K562 (cell line): ENCODE measurements at regions not wholly inside any gene's neighbourhood (a gene's known extent, or its start where the extent isn't known, plus 50 kb on each side); places are given as distances from the start of the nearest gene placed in this dataset.

Experiments used
- CREM ChIP-seq: IDR thresholded peaks from 2 replicates; pipeline ENCODE4 v1.6.1; 2014; ENCODE audit warnings: antibody characterized with exemption, low read depth
- FOS ChIP-seq: IDR thresholded peaks from 3 replicates; pipeline ENCODE4 v1.6.1; 2011; ENCODE audit not compliant: insufficient read length; ENCODE audit errors: extremely low read depth
- SMC3 ChIP-seq: conservative IDR thresholded peaks from 2 replicates; pipeline ENCODE4 v1.6.1; 2011; ENCODE audit warnings: low read depth, low read length, improper control_type of control experiment; ENCODE audit not compliant: insufficient read depth
- ZNF263 ChIP-seq: sonication (generic); formaldehyde crosslinking; IDR thresholded peaks from 2 replicates; pipeline ENCODE4 v1.8.0; 2022; ENCODE audit warnings: mild to moderate bottlenecking, missing genetic modification reagents, borderline replicate concordance
- ZNF436 ChIP-seq: fragments of 250-450, 450-650 bp; sonication (Bioruptor Pico); formaldehyde crosslinking; IDR thresholded peaks from 2 replicates; pipeline ENCODE4 v1.7.0; 2020; ENCODE audit warnings: mild to moderate bottlenecking

GRCh38 chr11:116513278-116513823 lies 259.4 kb downstream of the BUD13 start:
- TF ChIP-seq ZNF436 (CRISPR knock-in tag) (no peak), FOS (no peak), SMC3 (no peak), CREM (no peak), ZNF263 (CRISPR knock-in tag) (no peak)
